Skeletal muscle cell (primary cell): ENCODE measurements at regions not wholly inside any gene's neighbourhood (a gene's known extent, or its start where the extent isn't known, plus 50 kb on each side); places are given as distances from the start of the nearest gene placed in this dataset.
A peak's percentile ranks its signal among the peaks of the same experiment; 100 is the strongest.
"Not testable (repeated sequence)": the region's sequence is repeated elsewhere in the genome, so short reads cannot be mapped to it uniquely, and the experiment has no call there.

Experiments
- DNase-seq: peaks from one replicate; pipeline ENCODE4 v3.0.0-alpha.2; 2010; ENCODE audit warnings: low read depth
- H3K4me3 ChIP-seq: 2 replicates; pipeline ENCODE4 v1.5.1; 2011; ENCODE audit warnings: low read depth, mild to moderate bottlenecking, control low read depth, low read length, moderate library complexity

GRCh38 chr5:17813214-17813613 is 179.0 kb downstream of the TAF11L14 start:
- H3K4me3 ChIP-seq: no peak overlapping the region
- no peak for DNase-seq

GRCh38 chr5:17816505-17816904 is 182.2 kb downstream of the TAF11L14 start:
- DNase-seq: no peak
- H3K4me3 ChIP-seq: no peak overlapping the region

- H3K4me3 ChIP-seq: no peak overlapping the region
- DNase-seq: no peak
Measured at GRCh38 chr5:17816944-17817343, 182.7 kb downstream of the TAF11L14 start.

GRCh38 chr5:17817990-17818389 is 183.7 kb downstream of the TAF11L14 start:
- no peak for DNase-seq
- no peak overlapping the region for H3K4me3 ChIP-seq

GRCh38 chr5:17819783-17820182 is 185.5 kb downstream of the TAF11L14 start:
- DNase-seq: no peak
- H3K4me3 ChIP-seq: no peak overlapping the region

GRCh38 chr5:17828681-17829080 is 194.4 kb downstream of the TAF11L14 start:
- no peak for DNase-seq
- no peak overlapping the region for H3K4me3 ChIP-seq

- DNase-seq: no peak
- H3K4me3 ChIP-seq: no peak overlapping the region
Measured at GRCh38 chr5:17829456-17829855, 195.2 kb downstream of the TAF11L14 start.

- DNase-seq: no peak
- no peak overlapping the region for H3K4me3 ChIP-seq
Measured at GRCh38 chr5:17831279-17831678, 197.0 kb downstream of the TAF11L14 start.

GRCh38 chr5:17832949-17833745 is 198.9 kb downstream of the TAF11L14 start:
- no peak overlapping the region for H3K4me3 ChIP-seq
- no peak for DNase-seq

- no peak overlapping the region for H3K4me3 ChIP-seq
- no peak for DNase-seq
Measured at GRCh38 chr5:17837757-17838156, 203.5 kb downstream of the TAF11L14 start.

GRCh38 chr5:17838469-17838868 is 204.2 kb downstream of the TAF11L14 start:
- H3K4me3 ChIP-seq: no peak overlapping the region
- no peak for DNase-seq

GRCh38 chr5:17839848-17840247 is 205.6 kb downstream of the TAF11L14 start:
- no peak for DNase-seq

GRCh38 chr5:17846496-17846895 is 212.2 kb downstream of the TAF11L14 start:
- no peak for DNase-seq
- H3K4me3 ChIP-seq: no peak overlapping the region

More at GRCh38 chr5:17839848-17840247, 205.6 kb downstream of the TAF11L14 start:
- H3K4me3 ChIP-seq: no peak overlapping the region

- DNase-seq: no peak
- no peak overlapping the region for H3K4me3 ChIP-seq
Measured at GRCh38 chr5:17847286-17847685, 213.0 kb downstream of the TAF11L14 start.

GRCh38 chr5:17852111-17852510 is 217.9 kb downstream of the TAF11L14 start:
- no peak for DNase-seq
- no peak overlapping the region for H3K4me3 ChIP-seq

- H3K4me3 ChIP-seq: no peak overlapping the region
- no peak for DNase-seq
Measured at GRCh38 chr5:17852740-17853139, 218.5 kb downstream of the TAF11L14 start.

- no peak overlapping the region for H3K4me3 ChIP-seq
- DNase-seq: no peak
Measured at GRCh38 chr5:17854901-17855300, 220.6 kb downstream of the TAF11L14 start.

GRCh38 chr5:17860660-17861315 is 226.5 kb downstream of the TAF11L14 start:
- H3K4me3 ChIP-seq: no peak overlapping the region
- DNase-seq: no peak

GRCh38 chr5:17864903-17865302 is 230.6 kb downstream of the TAF11L14 start:
- not testable (repeated sequence) for DNase-seq, H3K4me3 ChIP-seq

- DNase-seq: peak; percentile 12
- not testable (repeated sequence) for H3K4me3 ChIP-seq
Measured at GRCh38 chr5:17865966-17866365, 231.7 kb downstream of the TAF11L14 start.

GRCh38 chr5:17872204-17872603 is 237.9 kb downstream of the TAF11L14 start:
- no peak overlapping the region for H3K4me3 ChIP-seq
- DNase-seq: no peak
